Activated CD8-positive, alpha-beta T cell treated with anti-CD3 and anti-CD28 coated beads, Interleukin-2, amount 10 ng/mL, durations not matched to agents 7 days and 5 days (primary cell): ENCODE measurements at regions not wholly inside any gene's neighbourhood (a gene's known extent, or its start where the extent isn't known, plus 50 kb on each side); places are given as distances from the start of the nearest gene placed in this dataset.

Source experiments
- ATAC-seq: fragments of 150-1000 bp; cut with Tn5 transposase; one replicate; pipeline ENCODE4 v1.10.0; 2021; ENCODE audit warnings: moderate library complexity
- CTCF ChIA-PET: fragments of 350-600 bp; sonication (Branson Sonifier 250); formaldehyde crosslinking; loops from one replicate; lab custom pipeline; 2021; ENCODE audit warnings: antibody characterized with exemption; lab: Charles Lee
- POLR2A ChIA-PET: fragments of 350-600 bp; sonication (Branson Sonifier 250); formaldehyde crosslinking; loops from one replicate; lab custom pipeline; 2021; ENCODE audit warnings: antibody characterized with exemption; lab: Charles Lee
- DNase-seq: peaks from one replicate; pipeline ENCODE4 v3.0.0-alpha.2; 2020
- H3K27ac Mint-ChIP-seq: one replicate; pipeline ENCODE4 v1.8.0; 2021; ENCODE audit warnings: mild to moderate bottlenecking, mixed read lengths
- H3K27me3 Mint-ChIP-seq: one replicate; pipeline ENCODE4 v1.8.0; 2021; ENCODE audit warnings: low read depth, mixed read lengths
- H3K36me3 Mint-ChIP-seq: one replicate; pipeline ENCODE4 v1.8.0; 2021; ENCODE audit warnings: low read depth, mixed read lengths
- H3K4me1 Mint-ChIP-seq: one replicate; pipeline ENCODE4 v1.8.0; 2021; ENCODE audit warnings: low read depth, mixed read lengths
- H3K4me3 Mint-ChIP-seq: one replicate; pipeline ENCODE4 v1.8.0; 2021; ENCODE audit warnings: mild to moderate bottlenecking, mixed read lengths
- H3K9me3 Mint-ChIP-seq: one replicate; pipeline ENCODE4 v1.8.0; 2022; ENCODE audit warnings: mixed read lengths; ENCODE audit not compliant: insufficient read depth

DNA sequence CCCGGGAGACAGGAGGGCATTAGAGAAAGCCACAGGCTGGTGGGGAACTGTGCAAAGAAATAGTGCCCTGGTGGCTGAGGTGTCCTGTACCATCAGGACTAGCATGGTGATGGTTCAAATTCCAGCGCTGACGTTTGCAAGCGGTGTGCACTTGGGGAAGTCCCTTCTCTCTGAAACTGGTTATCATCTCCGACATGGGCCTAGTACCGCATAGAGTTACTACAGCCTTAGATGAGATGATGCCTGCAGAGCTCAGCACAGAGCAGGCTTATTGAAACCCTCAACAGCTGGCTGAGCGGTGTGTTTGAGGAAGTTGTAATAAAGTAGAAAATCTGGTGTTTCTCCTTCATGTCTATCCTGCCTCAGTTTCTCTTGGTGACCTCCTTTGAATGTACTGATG is 136.7 kb upstream of the WSCD1 start:
- no peaks in the 10 kb centered on the region for H3K27me3 Mint-ChIP-seq
- H3K9me3 Mint-ChIP-seq = no peaks in the 10 kb centered on the region

DNA sequence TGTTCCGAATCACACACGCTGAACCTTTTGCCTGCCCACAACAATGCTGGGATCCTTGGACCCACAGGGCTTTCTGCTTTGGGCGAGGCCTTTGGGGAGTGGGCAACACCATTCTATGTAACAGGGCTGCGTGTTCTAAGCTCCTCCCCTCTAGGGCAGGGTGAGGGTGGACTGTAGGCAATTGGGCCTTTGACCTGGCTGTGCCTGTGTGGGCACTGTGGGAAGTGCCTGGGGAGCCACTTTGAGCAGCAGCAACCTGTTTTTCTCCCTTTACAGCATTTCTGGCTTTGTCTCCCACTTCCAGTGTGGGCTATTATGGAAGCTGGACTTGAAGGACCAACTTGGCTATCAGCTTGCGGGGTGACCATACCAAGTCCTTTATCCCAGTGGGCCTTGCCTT is 128.9 kb upstream of the WSCD1 start:
- no peaks in the 10 kb centered on the region for H3K9me3 Mint-ChIP-seq
- ATAC-seq = no peak
- H3K36me3 Mint-ChIP-seq = no peaks in the 10 kb centered on the region
- no peak for DNase-seq
- no peaks in the 10 kb centered on the region for H3K4me1 Mint-ChIP-seq
- H3K27me3 Mint-ChIP-seq = peaks cover 3% of the 10 kb centered on the region
- no peak overlapping the region for H3K4me3 Mint-ChIP-seq
- CTCF ChIA-PET = no interaction called here
- POLR2A ChIA-PET = no interaction called here
- no peak overlapping the region for H3K27ac Mint-ChIP-seq

More for the DNA sequence above, 136.7 kb upstream of the WSCD1 start:
- Mint-ChIP-seq H3K27ac (no peak overlapping the region), H3K4me1 (no peaks in the 10 kb centered on the region), H3K36me3 (no peaks in the 10 kb centered on the region), H3K4me3 (no peak overlapping the region)
- CTCF ChIA-PET = no interaction called here
- POLR2A ChIA-PET = no interaction called here
- DNase-seq (no peak), ATAC-seq (no peak)

GRCh38 chr17:5942687-5943086 is 127.5 kb upstream of the WSCD1 start:
- Mint-ChIP-seq H3K27me3 (peaks cover 3% of the 10 kb centered on the region), H3K4me3 (no peak overlapping the region), H3K27ac (no peak overlapping the region), H3K4me1 (no peaks in the 10 kb centered on the region), H3K36me3 (no peaks in the 10 kb centered on the region), H3K9me3 (no peaks in the 10 kb centered on the region)
- no peak for DNase-seq
- no peak for ATAC-seq
- POLR2A ChIA-PET = no interaction called here
- CTCF ChIA-PET = no interaction called here

DNA sequence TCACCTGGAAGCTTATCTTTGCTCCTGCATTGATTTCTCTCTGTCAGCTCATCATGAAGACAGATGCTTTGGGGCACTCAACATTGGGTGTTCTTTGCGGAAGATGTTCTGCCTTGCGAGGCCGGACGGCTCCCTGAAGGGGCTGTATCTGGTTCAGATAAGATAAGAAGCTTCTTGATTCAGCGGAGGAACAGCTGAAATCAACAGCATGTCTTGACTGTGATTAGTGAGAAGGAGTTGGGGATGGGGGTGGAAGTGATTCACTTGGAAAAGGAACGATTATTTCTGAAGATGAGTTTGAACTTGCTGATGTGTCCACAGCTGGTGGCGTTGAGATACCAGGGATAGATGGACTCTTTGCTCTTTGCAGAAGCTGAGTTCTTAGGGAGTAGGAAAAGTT is 126.9 kb upstream of the WSCD1 start:
- ChIA-PET CTCF (no interaction called here), POLR2A (no interaction called here)
- H3K36me3 Mint-ChIP-seq = no peaks in the 10 kb centered on the region
- no peaks in the 10 kb centered on the region for H3K9me3 Mint-ChIP-seq
- no peak overlapping the region for H3K4me3 Mint-ChIP-seq
- no peak overlapping the region for H3K27ac Mint-ChIP-seq
- peaks cover 3% of the 10 kb centered on the region for H3K27me3 Mint-ChIP-seq
- H3K4me1 Mint-ChIP-seq = no peaks in the 10 kb centered on the region
- no peak for DNase-seq
- ATAC-seq = no peak

GRCh38 chr17:5943982-5944381 is 126.2 kb upstream of the WSCD1 start:
- peaks cover 3% of the 10 kb centered on the region for H3K27me3 Mint-ChIP-seq
- H3K4me1 Mint-ChIP-seq = no peaks in the 10 kb centered on the region
- H3K27ac Mint-ChIP-seq = no peak overlapping the region
- H3K9me3 Mint-ChIP-seq = no peaks in the 10 kb centered on the region
- no peak for DNase-seq
- ATAC-seq = no peak
- H3K36me3 Mint-ChIP-seq = no peaks in the 10 kb centered on the region
- ChIA-PET CTCF (no interaction called here), POLR2A (no interaction called here)
- no peak overlapping the region for H3K4me3 Mint-ChIP-seq

- H3K36me3 Mint-ChIP-seq = no peaks in the 10 kb centered on the region
- no peaks in the 10 kb centered on the region for H3K4me1 Mint-ChIP-seq
- DNase-seq (no peak), ATAC-seq (no peak)
- H3K4me3 Mint-ChIP-seq = no peak overlapping the region
- peaks cover 17% of the 10 kb centered on the region for H3K27me3 Mint-ChIP-seq
- no peaks in the 10 kb centered on the region for H3K9me3 Mint-ChIP-seq
- POLR2A ChIA-PET = no interaction called here
- H3K27ac Mint-ChIP-seq = no peak overlapping the region
- CTCF ChIA-PET = no interaction called here
These were observed 122.4 kb upstream of the WSCD1 start for GRCh38 chr17:5947701-5948180.

- no peak overlapping the region for H3K27ac Mint-ChIP-seq
- CTCF ChIA-PET = interaction anchor here (0.5 kb wide), 1 partner anchor 463 kb away, joined by 3 read pairs; no protein-coding TSS in a partner anchor
These were observed 121.4 kb upstream of the WSCD1 start for GRCh38 chr17:5948811-5949210.

GRCh38 chr17:5950878-5951277 is 119.3 kb upstream of the WSCD1 start:
- H3K9me3 Mint-ChIP-seq = no peaks in the 10 kb centered on the region
- H3K4me3 Mint-ChIP-seq = no peak overlapping the region
- ChIA-PET POLR2A (no interaction called here), CTCF (no interaction called here)
- no peaks in the 10 kb centered on the region for H3K36me3 Mint-ChIP-seq
- no peak for ATAC-seq
- no peak for DNase-seq
- H3K4me1 Mint-ChIP-seq = no peaks in the 10 kb centered on the region
- H3K27me3 Mint-ChIP-seq = peaks cover 15% of the 10 kb centered on the region
- no peak overlapping the region for H3K27ac Mint-ChIP-seq

More at GRCh38 chr17:5948811-5949210, 121.4 kb upstream of the WSCD1 start:
- peaks cover 15% of the 10 kb centered on the region for H3K27me3 Mint-ChIP-seq
- ATAC-seq (no peak), DNase-seq (no peak)
- POLR2A ChIA-PET = no interaction called here
- H3K9me3 Mint-ChIP-seq = no peaks in the 10 kb centered on the region
- H3K4me3 Mint-ChIP-seq = no peak overlapping the region
- H3K4me1 Mint-ChIP-seq = no peaks in the 10 kb centered on the region
- H3K36me3 Mint-ChIP-seq = no peaks in the 10 kb centered on the region

- no peak overlapping the region for H3K4me3 Mint-ChIP-seq
These were observed 118.3 kb upstream of the WSCD1 start for GRCh38 chr17:5951912-5952311.

DNA sequence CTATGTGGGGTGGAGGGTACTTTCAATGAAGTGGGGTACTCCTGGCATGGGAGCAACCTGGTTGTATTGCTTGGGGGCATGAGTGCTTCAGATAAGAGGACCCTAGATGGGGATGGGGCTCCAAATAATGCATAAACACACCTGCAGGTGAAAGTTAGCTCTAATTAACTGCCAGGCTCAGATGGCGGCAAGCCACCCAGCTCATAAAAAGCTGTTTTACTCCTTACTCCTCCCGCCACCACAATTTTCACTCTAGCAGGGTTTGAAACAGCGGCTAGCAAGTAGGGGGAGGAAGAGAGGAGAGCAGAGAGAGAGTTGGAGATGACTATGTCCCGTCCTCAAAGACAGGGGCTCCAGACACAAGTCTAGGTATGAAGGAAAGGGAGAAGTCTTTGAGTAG is 117.7 kb upstream of the WSCD1 start:
- Mint-ChIP-seq H3K9me3 (no peaks in the 10 kb centered on the region), H3K27me3 (peaks cover 15% of the 10 kb centered on the region), H3K4me1 (no peaks in the 10 kb centered on the region), H3K4me3 (no peak overlapping the region), H3K27ac (no peak overlapping the region), H3K36me3 (no peaks in the 10 kb centered on the region)
- POLR2A ChIA-PET = no interaction called here
- CTCF ChIA-PET = no interaction called here
- DNase-seq (no peak), ATAC-seq (no peak)

More at GRCh38 chr17:5951912-5952311, 118.3 kb upstream of the WSCD1 start:
- no peak overlapping the region for H3K27ac Mint-ChIP-seq
- DNase-seq = no peak
- ChIA-PET CTCF (no interaction called here), POLR2A (no interaction called here)
- no peak for ATAC-seq
- H3K36me3 Mint-ChIP-seq = no peaks in the 10 kb centered on the region
- H3K4me1 Mint-ChIP-seq = no peaks in the 10 kb centered on the region
- H3K27me3 Mint-ChIP-seq = peaks cover 15% of the 10 kb centered on the region
- H3K9me3 Mint-ChIP-seq = no peaks in the 10 kb centered on the region

GRCh38 chr17:5955764-5956163 is 114.4 kb upstream of the WSCD1 start:
- peaks cover 3% of the 10 kb centered on the region for H3K27me3 Mint-ChIP-seq
- no peaks in the 10 kb centered on the region for H3K4me1 Mint-ChIP-seq
- no peak for DNase-seq
- ChIA-PET CTCF (no interaction called here), POLR2A (interaction anchor here (0.6 kb wide), 1 partner anchor 1022 kb away, joined by 3 read pairs; no protein-coding TSS in a partner anchor)
- no peak overlapping the region for H3K27ac Mint-ChIP-seq
- no peaks in the 10 kb centered on the region for H3K36me3 Mint-ChIP-seq
- no peak overlapping the region for H3K4me3 Mint-ChIP-seq
- ATAC-seq = no peak
- H3K9me3 Mint-ChIP-seq = no peaks in the 10 kb centered on the region

DNA sequence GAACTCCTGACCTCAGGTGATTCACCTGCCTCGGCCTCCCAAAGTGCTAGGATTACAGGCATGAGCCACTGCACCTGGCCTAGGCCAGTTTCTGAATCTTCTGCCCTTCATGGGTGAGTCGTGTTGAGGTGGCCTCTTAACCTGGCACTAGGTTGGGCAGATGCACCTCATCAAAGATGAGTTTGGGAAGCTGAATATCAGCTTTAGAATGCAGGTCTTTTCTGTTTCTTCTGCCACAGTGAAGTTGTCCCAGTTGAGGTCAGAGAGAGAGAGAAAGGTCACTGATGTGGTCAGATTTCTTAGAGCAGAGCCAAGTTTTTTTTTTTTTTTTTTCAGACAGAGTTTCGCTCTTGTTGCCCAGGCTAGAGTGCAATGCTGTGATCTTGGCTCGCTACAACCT is 111.3 kb upstream of the WSCD1 start:
- H3K4me1 Mint-ChIP-seq = no peaks in the 10 kb centered on the region
- H3K27ac Mint-ChIP-seq = no peak overlapping the region
- ATAC-seq = no peak
- ChIA-PET CTCF (no interaction called here), POLR2A (no interaction called here)
- DNase-seq = no peak
- H3K9me3 Mint-ChIP-seq = no peaks in the 10 kb centered on the region
- H3K27me3 Mint-ChIP-seq = no peaks in the 10 kb centered on the region
- no peaks in the 10 kb centered on the region for H3K36me3 Mint-ChIP-seq
- H3K4me3 Mint-ChIP-seq = no peak overlapping the region

GRCh38 chr17:5962371-5962770 is 107.8 kb upstream of the WSCD1 start:
- DNase-seq (no peak), ATAC-seq (no peak)
- Mint-ChIP-seq H3K9me3 (no peaks in the 10 kb centered on the region), H3K4me3 (no peak overlapping the region), H3K27me3 (no peaks in the 10 kb centered on the region), H3K4me1 (no peaks in the 10 kb centered on the region), H3K27ac (no peak overlapping the region), H3K36me3 (no peaks in the 10 kb centered on the region)
- ChIA-PET POLR2A (no interaction called here), CTCF (no interaction called here)
